ENCODE measurements at regions not wholly inside any gene's neighbourhood (a gene's known extent, or its start where the extent isn't known, plus 50 kb on each side); places are given as distances from the start of the nearest gene placed in this dataset.
"Not testable (repeated sequence)": the region's sequence is repeated elsewhere in the genome, so short reads cannot be mapped to it uniquely, and the experiment has no call there.

GRCh38 chr1:185517808-185518419, 200.9 kb upstream of the IVNS1ABP start:
- Histone ChIP-seq H3K27ac (no peak overlapping the region), H3K9me3 (ENCODE audit: low read depth, low read length) (peaks cover 9% of the 10 kb centered on the region; the same call in 1 of the 2 replicates), H3K4me3 (no peak overlapping the region), H3K9ac (ENCODE audit: insufficient read length) (no peak overlapping the region), H3K36me3 (ENCODE audit: insufficient read depth, low read length) (no peaks in the 10 kb centered on the region)
- DNase-seq (ENCODE audit: low read depth, low spot score): no peak
- TF ChIP-seq EZH2 (IDR thresholded peaks at IDR 0.05) (no peak), FOXP2 (optimal IDR thresholded peaks at IDR 0.05; ENCODE audit: control extremely low read depth, extremely low read length, insufficient read depth) (no peak), POLR2AphosphoS5 (IDR thresholded peaks at IDR 0.05; ENCODE audit: borderline replicate concordance, low read depth, low read length) (no peak)

- not testable (repeated sequence) for H3K9me3 ChIP-seq (ENCODE audit: low read depth, low read length); H3K36me3 ChIP-seq (ENCODE audit: insufficient read depth, low read length)
Observed at GRCh38 chr1:185517301-185517700, 200.3 kb upstream of the IVNS1ABP start.

DNA sequence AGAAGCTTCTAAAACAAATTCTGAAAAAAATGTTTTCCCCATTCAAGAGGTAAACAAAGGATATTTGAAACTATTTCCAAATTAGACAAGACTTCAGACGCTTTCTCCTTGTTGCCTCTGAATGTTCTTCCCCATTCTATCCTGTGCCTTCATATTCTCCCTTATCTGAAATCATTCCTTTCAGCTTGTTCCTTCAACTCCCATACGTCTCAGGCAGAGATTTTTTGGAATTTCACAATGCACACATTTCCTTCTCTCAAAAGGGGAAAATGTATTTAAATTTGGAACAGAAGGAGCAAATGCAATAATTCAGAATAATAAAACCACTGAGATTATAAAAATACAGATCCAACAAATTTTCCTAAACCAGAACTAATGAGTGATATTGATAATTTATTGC, 198.7 kb upstream of the IVNS1ABP start:
- no peak for DNase-seq (ENCODE audit: low read depth, low spot score)
- Histone ChIP-seq H3K9me3 (ENCODE audit: low read depth, low read length) (peaks cover 7% of the 10 kb centered on the region; the same call in 1 of the 2 replicates), H3K4me3 (no peak overlapping the region), H3K36me3 (ENCODE audit: insufficient read depth, low read length) (no peaks in the 10 kb centered on the region), H3K27ac (no peak overlapping the region), H3K9ac (ENCODE audit: insufficient read length) (no peak overlapping the region)
- TF ChIP-seq POLR2AphosphoS5 (IDR thresholded peaks at IDR 0.05; ENCODE audit: borderline replicate concordance, low read depth, low read length) (no peak), EZH2 (IDR thresholded peaks at IDR 0.05) (no peak), FOXP2 (optimal IDR thresholded peaks at IDR 0.05; ENCODE audit: control extremely low read depth, extremely low read length, insufficient read depth) (no peak)

More at GRCh38 chr1:185517301-185517700, 200.3 kb upstream of the IVNS1ABP start:
- H3K27ac ChIP-seq; H3K9ac ChIP-seq (ENCODE audit: insufficient read length); DNase-seq (ENCODE audit: low read depth, low spot score); H3K4me3 ChIP-seq: not testable (repeated sequence)

DNA sequence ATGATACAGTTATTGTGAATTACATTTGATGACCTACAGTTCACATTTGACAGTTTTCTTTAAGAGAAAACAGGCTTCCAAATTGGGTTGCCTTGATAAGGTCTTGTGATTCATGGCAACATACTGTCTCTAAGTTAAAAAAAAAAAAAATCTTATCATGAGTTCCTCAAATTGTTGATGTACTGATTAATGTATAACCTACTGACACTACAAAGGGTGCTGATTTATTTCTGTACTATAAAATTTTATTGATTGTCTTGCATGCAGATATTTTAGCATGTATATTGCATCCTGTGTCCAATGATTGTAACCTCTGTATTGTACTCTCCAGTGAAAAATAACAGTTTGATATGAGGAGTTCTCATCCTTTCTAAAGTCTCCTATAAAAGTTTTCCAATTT, 197.3 kb upstream of the IVNS1ABP start:
- no peak for TF ChIP-seq EZH2 (IDR thresholded peaks at IDR 0.05)
- Histone ChIP-seq H3K27ac (no peak overlapping the region), H3K9ac (ENCODE audit: insufficient read length) (no peak overlapping the region), H3K9me3 (ENCODE audit: low read depth, low read length) (peaks cover 7% of the 10 kb centered on the region; the same call in 1 of the 2 replicates), H3K36me3 (ENCODE audit: insufficient read depth, low read length) (no peaks in the 10 kb centered on the region), H3K4me3 (no peak overlapping the region)
- DNase-seq (ENCODE audit: low read depth, low spot score): no peak

DNA sequence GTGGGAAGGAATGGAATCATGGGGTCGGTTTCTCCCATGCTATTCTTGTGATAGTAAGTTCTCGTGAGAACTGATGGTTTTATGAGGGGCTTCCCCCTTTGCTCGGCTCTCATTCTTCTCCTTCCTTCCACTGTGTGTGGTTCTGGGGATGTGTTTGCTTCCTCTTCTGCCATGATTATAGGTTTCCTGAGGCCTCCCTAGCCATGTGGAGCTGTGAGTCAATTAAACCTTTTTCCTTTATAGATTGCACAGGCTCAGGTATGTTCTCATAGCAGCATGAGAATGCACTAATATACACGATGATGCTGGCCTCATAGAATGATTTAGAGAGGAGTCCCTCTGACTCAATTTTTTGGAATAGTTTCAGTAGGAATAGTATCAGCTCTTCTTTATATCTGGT, 195.4 kb upstream of the IVNS1ABP start:
- H3K9ac ChIP-seq (ENCODE audit: insufficient read length): no peak overlapping the region
- H3K27ac ChIP-seq: no peak overlapping the region
- TF ChIP-seq EZH2 (IDR thresholded peaks at IDR 0.05) (no peak), FOXP2 (optimal IDR thresholded peaks at IDR 0.05; ENCODE audit: control extremely low read depth, extremely low read length, insufficient read depth) (no peak), POLR2AphosphoS5 (IDR thresholded peaks at IDR 0.05; ENCODE audit: borderline replicate concordance, low read depth, low read length) (no peak)
- no peak overlapping the region for H3K4me3 ChIP-seq
- H3K36me3 ChIP-seq (ENCODE audit: insufficient read depth, low read length): no peaks in the 10 kb centered on the region
- DNase-seq (ENCODE audit: low read depth, low spot score): no peak
- no peaks in the 10 kb centered on the region for H3K9me3 ChIP-seq (ENCODE audit: low read depth, low read length)

GRCh38 chr1:185501099-185501498, 184.1 kb upstream of the IVNS1ABP start:
- H3K4me3 ChIP-seq: no peak overlapping the region
- TF ChIP-seq FOXP2 (optimal IDR thresholded peaks at IDR 0.05; ENCODE audit: control extremely low read depth, extremely low read length, insufficient read depth) (no peak), POLR2AphosphoS5 (IDR thresholded peaks at IDR 0.05; ENCODE audit: borderline replicate concordance, low read depth, low read length) (no peak), EZH2 (IDR thresholded peaks at IDR 0.05) (no peak)
- no peaks in the 10 kb centered on the region for H3K36me3 ChIP-seq (ENCODE audit: insufficient read depth, low read length)
- H3K27ac ChIP-seq: no peak overlapping the region
- no peaks in the 10 kb centered on the region for H3K9me3 ChIP-seq (ENCODE audit: low read depth, low read length)
- no peak overlapping the region for H3K9ac ChIP-seq (ENCODE audit: insufficient read length)
- no peak for DNase-seq (ENCODE audit: low read depth, low spot score)

- H3K4me3 ChIP-seq: no peak overlapping the region
- H3K36me3 ChIP-seq (ENCODE audit: insufficient read depth, low read length): no peaks in the 10 kb centered on the region
- H3K9ac ChIP-seq (ENCODE audit: insufficient read length): no peak overlapping the region
- no peak for DNase-seq (ENCODE audit: low read depth, low spot score)
- H3K9me3 ChIP-seq (ENCODE audit: low read depth, low read length): no peaks in the 10 kb centered on the region
- H3K27ac ChIP-seq: no peak overlapping the region
- TF ChIP-seq EZH2 (IDR thresholded peaks at IDR 0.05) (no peak), FOXP2 (optimal IDR thresholded peaks at IDR 0.05; ENCODE audit: control extremely low read depth, extremely low read length, insufficient read depth) (no peak), POLR2AphosphoS5 (IDR thresholded peaks at IDR 0.05; ENCODE audit: borderline replicate concordance, low read depth, low read length) (no peak)
Observed at GRCh38 chr1:185500001-185500626, 183.1 kb upstream of the IVNS1ABP start.

GRCh38 chr1:185498207-185498606, 181.2 kb upstream of the IVNS1ABP start:
- no peak overlapping the region for H3K9ac ChIP-seq (ENCODE audit: insufficient read length)
- H3K4me3 ChIP-seq: no peak overlapping the region
- H3K36me3 ChIP-seq (ENCODE audit: insufficient read depth, low read length): no peaks in the 10 kb centered on the region
- H3K9me3 ChIP-seq (ENCODE audit: low read depth, low read length): no peaks in the 10 kb centered on the region
- TF ChIP-seq POLR2AphosphoS5 (IDR thresholded peaks at IDR 0.05; ENCODE audit: borderline replicate concordance, low read depth, low read length): no peak
- TF ChIP-seq EZH2 (IDR thresholded peaks at IDR 0.05): no peak
- TF ChIP-seq FOXP2 (optimal IDR thresholded peaks at IDR 0.05; ENCODE audit: control extremely low read depth, extremely low read length, insufficient read depth): no peak
- no peak for DNase-seq (ENCODE audit: low read depth, low spot score)
- H3K27ac ChIP-seq: no peak overlapping the region

GRCh38 chr1:185497177-185497576, 180.1 kb upstream of the IVNS1ABP start:
- Histone ChIP-seq H3K9me3 (ENCODE audit: low read depth, low read length) (no peaks in the 10 kb centered on the region), H3K27ac (no peak overlapping the region), H3K36me3 (ENCODE audit: insufficient read depth, low read length) (no peaks in the 10 kb centered on the region), H3K9ac (ENCODE audit: insufficient read length) (no peak overlapping the region), H3K4me3 (no peak overlapping the region)
- no peak for DNase-seq (ENCODE audit: low read depth, low spot score)
- TF ChIP-seq EZH2 (IDR thresholded peaks at IDR 0.05) (no peak), FOXP2 (optimal IDR thresholded peaks at IDR 0.05; ENCODE audit: control extremely low read depth, extremely low read length, insufficient read depth) (no peak)

All from SK-N-MC (cell line).